Fibroblast of the conjunctiva (primary cell): ENCODE measurements at regions not wholly inside any gene's neighbourhood (a gene's known extent, or its start where the extent isn't known, plus 50 kb on each side); places are given as distances from the start of the nearest gene placed in this dataset.
A peak's percentile ranks its signal among the peaks of the same experiment; 100 is the strongest.
"Not testable (repeated sequence)": the region's sequence is repeated elsewhere in the genome, so short reads cannot be mapped to it uniquely, and the experiment has no call there.

Source experiments
- DNase-seq: peaks from one replicate; pipeline ENCODE4 v3.0.0-alpha.2; 2010; ENCODE audit warnings: low read depth

GRCh38 chr5:27144456-27144855 lies 106.1 kb upstream of the CDH9 start:
- DNase-seq: no peak

- DNase-seq: no peak
Measured at GRCh38 chr5:27140831-27141230, 102.4 kb upstream of the CDH9 start.

GRCh38 chr5:27130587-27130986 lies 92.2 kb upstream of the CDH9 start:
- DNase-seq: no peak

GRCh38 chr5:27129926-27130325 lies 91.5 kb upstream of the CDH9 start:
- DNase-seq: no peak

- no peak for DNase-seq
Measured at GRCh38 chr5:27125856-27126255, 87.5 kb upstream of the CDH9 start.

GRCh38 chr5:27124590-27124989 lies 86.2 kb upstream of the CDH9 start:
- peak; percentile 1 for DNase-seq

GRCh38 chr5:27119736-27120321 lies 81.4 kb upstream of the CDH9 start:
- not testable (repeated sequence) for DNase-seq

- DNase-seq: no peak
Measured at GRCh38 chr5:27103486-27103885, 65.1 kb upstream of the CDH9 start.

- DNase-seq: not testable (repeated sequence)
Measured at GRCh38 chr5:27095761-27096160, 57.4 kb upstream of the CDH9 start.

- DNase-seq: no peak
Measured at GRCh38 chr5:27093279-27093678, 54.9 kb upstream of the CDH9 start.

- DNase-seq: no peak
Measured at GRCh38 chr5:27091858-27092257, 53.5 kb upstream of the CDH9 start.

GRCh38 chr5:27088822-27089221 lies 50.4 kb upstream of the CDH9 start:
- not testable (repeated sequence) for DNase-seq
